GM23338 (cell line): ENCODE measurements at regions not wholly inside any gene's neighbourhood (a gene's known extent, or its start where the extent isn't known, plus 50 kb on each side); places are given as distances from the start of the nearest gene placed in this dataset.

ENCODE experiments used
- ATAC-seq: fragments of 200-7000 bp; cut with Tn5 transposase; 3 replicates; pipeline ENCODE4 v1.9.1; 2020
- DNase-seq: peaks from one replicate; pipeline ENCODE4 v3.0.0-alpha.2; 2015; ENCODE audit warnings: low spot score
- H2AFZ ChIP-seq: fragments of 200-600 bp; sonication (generic); 2 replicates; pipeline ENCODE4 v1.8.0; 2016; ENCODE audit warnings: antibody characterized with exemption, mild to moderate bottlenecking, moderate library complexity
- H3F3A ChIP-seq: fragments of 200-600 bp; sonication (generic); replicated peaks from 2 replicates; pipeline ENCODE4 v1.8.0; 2017; ENCODE audit warnings: antibody characterized with exemption, mixed run types, low read depth
- H3K27ac ChIP-seq: fragments of 200-600 bp; sonication (generic); 2 replicates; pipeline ENCODE4 v1.6.1; 2016; ENCODE audit warnings: low read depth
- H3K27me3 ChIP-seq: fragments of 200-600 bp; sonication (generic); 2 replicates; pipeline ENCODE4 v1.8.0; 2016; ENCODE audit warnings: mild to moderate bottlenecking, mixed run types, moderate library complexity; ENCODE audit not compliant: insufficient read depth
- H3K36me3 ChIP-seq: fragments of 200-600 bp; sonication (generic); 2 replicates; pipeline ENCODE4 v1.8.0; 2016; ENCODE audit warnings: mild to moderate bottlenecking; ENCODE audit not compliant: insufficient read depth
- H3K4me1 ChIP-seq: fragments of 200-600 bp; sonication (generic); 2 replicates; pipeline ENCODE4 v1.8.0; 2016; ENCODE audit warnings: mild to moderate bottlenecking, moderate library complexity; ENCODE audit not compliant: insufficient read depth
- H3K4me2 ChIP-seq: fragments of 200-600 bp; sonication (generic); 2 replicates; pipeline ENCODE4 v1.7.1; 2017; ENCODE audit warnings: mixed run types
- H3K4me3 ChIP-seq: fragments of 200-600 bp; sonication (generic); 2 replicates; pipeline ENCODE4 v1.6.1; 2016; ENCODE audit warnings: mixed run types
- H3K79me2 ChIP-seq: fragments of 200-600 bp; sonication (generic); replicated peaks from 2 replicates; pipeline ENCODE4 v1.8.0; 2017; ENCODE audit warnings: mild to moderate bottlenecking; ENCODE audit not compliant: insufficient read depth
- H3K9me2 ChIP-seq: fragments of 200-600 bp; sonication (generic); 2 replicates; pipeline ENCODE4 v1.8.0; 2017; ENCODE audit not compliant: insufficient read depth
- H4K20me1 ChIP-seq: fragments of 200-600 bp; sonication (generic); replicated peaks from 2 replicates; pipeline ENCODE4 v1.8.0; 2017; ENCODE audit warnings: mild to moderate bottlenecking; ENCODE audit not compliant: insufficient read depth
- H3K27ac Mint-ChIP-seq: 2 replicates; pipeline ENCODE4 v1.8.0; 2020; ENCODE audit warnings: inconsistent platforms, mild to moderate bottlenecking, moderate library complexity, mixed read lengths
- H3K27me3 Mint-ChIP-seq: 3 replicates; pipeline ENCODE4 v1.8.0; 2022; ENCODE audit warnings: low read depth, mild to moderate bottlenecking, moderate library complexity, mixed read lengths, inconsistent platforms; ENCODE audit not compliant: insufficient read depth, poor library complexity
- H3K36me3 Mint-ChIP-seq: 3 replicates; pipeline ENCODE4 v1.8.0; 2021; ENCODE audit warnings: low read depth, mild to moderate bottlenecking, inconsistent platforms, moderate library complexity, mixed read lengths
- H3K4me1 Mint-ChIP-seq: 3 replicates; pipeline ENCODE4 v1.8.0; 2020; ENCODE audit warnings: mild to moderate bottlenecking, inconsistent platforms, mixed read lengths
- H3K4me3 Mint-ChIP-seq: 3 replicates; pipeline ENCODE4 v1.8.0; 2021; ENCODE audit warnings: moderate library complexity, mild to moderate bottlenecking, inconsistent platforms, mixed read lengths
- H3K9me3 Mint-ChIP-seq: 3 replicates; pipeline ENCODE4 v1.8.0; 2020; ENCODE audit warnings: moderate library complexity, mild to moderate bottlenecking, inconsistent platforms, mixed read lengths
- CTCF ChIP-seq, 2 experiments: fragments of 200-600 bp in 1 of 2; sonication (generic) in 1 of 2; conservative IDR thresholded peaks; 2 replicates each; pipeline versions ENCODE4 v1.5.1 to v1.6.1; 2016 to 2017; ENCODE audit warnings: antibody characterized with exemption in 2 of 2, low read depth in 2 of 2, mild to moderate bottlenecking in 2 of 2, moderate library complexity in 1 of 2
- ETS1 ChIP-seq: IDR thresholded peaks from 2 replicates; pipeline ENCODE4 v1.6.1; 2016; ENCODE audit warnings: antibody characterized with exemption
- JUNB ChIP-seq: IDR thresholded peaks from one replicate; pipeline ENCODE4 v1.6.1; 2016; ENCODE audit warnings: antibody characterized with exemption; ENCODE audit not compliant: unreplicated experiment
- NANOG ChIP-seq: IDR thresholded peaks from 2 replicates; pipeline ENCODE4 v1.6.1; 2016; ENCODE audit warnings: antibody characterized with exemption, borderline replicate concordance
- REST ChIP-seq: IDR thresholded peaks from one replicate; pipeline ENCODE4 v1.6.1; 2018; ENCODE audit warnings: antibody characterized with exemption; ENCODE audit not compliant: unreplicated experiment
- STAT1 ChIP-seq: IDR thresholded peaks from one replicate; pipeline ENCODE4 v1.6.1; 2016; ENCODE audit warnings: antibody characterized with exemption; ENCODE audit not compliant: unreplicated experiment
- ZNF114 ChIP-seq: fragments of 250-450 bp; sonication (Bioruptor Pico); IDR thresholded peaks from 2 replicates; pipeline ENCODE4 v1.5.0; 2020; ENCODE audit warnings: mild to moderate bottlenecking, moderate library complexity
- ZNF462 ChIP-seq: fragments of 250-450 bp; sonication (Bioruptor Pico); IDR thresholded peaks from 2 replicates; pipeline ENCODE4 v1.5.0; 2020; ENCODE audit warnings: mild to moderate bottlenecking, moderate library complexity

- TF ChIP-seq REST (no peak), JUNB (no peak)
These were observed 971.6 kb downstream of the ZPLD1 start (continued) for GRCh38 chr3:103406320-103406850.

GRCh38 chr3:103410231-103410630 lies 975.4 kb downstream of the ZPLD1 start:
- ATAC-seq (peak; percentile 99), DNase-seq (peak; percentile 73)
- H3K4me3 ChIP-seq = no peak overlapping the region
- H3K4me1 Mint-ChIP-seq = no peaks in the 10 kb centered on the region
- H3K27ac ChIP-seq = no peak overlapping the region
- no peaks in the 10 kb centered on the region for H3K36me3 ChIP-seq
- H3K27ac Mint-ChIP-seq = no peak overlapping the region
- H3K36me3 Mint-ChIP-seq = no peaks in the 10 kb centered on the region
- no peaks in the 10 kb centered on the region for H3F3A ChIP-seq
- H3K9me3 Mint-ChIP-seq = no peaks in the 10 kb centered on the region
- H3K27me3 ChIP-seq = no peaks in the 10 kb centered on the region
- no peaks in the 10 kb centered on the region for H3K9me2 ChIP-seq
- H4K20me1 ChIP-seq = no peaks in the 10 kb centered on the region
- TF ChIP-seq ZNF114 (CRISPR knock-in tag) (no peak), ETS1 (no peak), NANOG (no peak), STAT1 (no peak), CTCF (conservative IDR thresholded peaks at IDR 0.05; ENCODE audit: low read depth in 2 of 2) (peak; percentile 68 to 74), ZNF462 (CRISPR knock-in tag) (no peak)
- H2AFZ ChIP-seq = peak overlapping the region; percentile 86; the same call in 1 of the 2 replicates
- H3K4me1 ChIP-seq = no peaks in the 10 kb centered on the region
- H3K79me2 ChIP-seq = no peaks in the 10 kb centered on the region
- H3K4me3 Mint-ChIP-seq = no peak overlapping the region
- no peak overlapping the region for H3K4me2 ChIP-seq
- H3K27me3 Mint-ChIP-seq = no peaks in the 10 kb centered on the region
